ENCODE measurements at regions not wholly inside any gene's neighbourhood (a gene's known extent, or its start where the extent isn't known, plus 50 kb on each side); places are given as distances from the start of the nearest gene placed in this dataset.

DNA sequence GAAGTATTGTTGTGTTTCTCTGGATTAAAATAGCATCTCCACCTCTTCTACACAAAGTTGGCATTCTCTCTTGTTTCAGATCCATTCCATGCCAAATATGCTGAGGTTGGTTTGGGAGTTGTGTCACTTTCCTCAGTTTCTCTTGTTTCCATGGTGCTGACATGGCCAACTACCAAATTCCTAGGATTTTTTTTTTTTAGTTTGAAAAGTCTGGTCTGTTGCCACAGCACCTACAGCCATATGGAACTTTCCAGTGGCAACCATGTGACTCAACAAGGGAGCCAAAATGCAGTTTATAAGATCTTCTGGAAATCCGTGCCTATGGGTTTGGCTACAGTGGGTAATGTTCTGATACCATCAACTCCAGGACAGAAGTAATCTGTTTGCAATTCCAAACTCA, 96.0 kb upstream of the CLSTN2 start (continued):
- TF ChIP-seq, protein P1, sequence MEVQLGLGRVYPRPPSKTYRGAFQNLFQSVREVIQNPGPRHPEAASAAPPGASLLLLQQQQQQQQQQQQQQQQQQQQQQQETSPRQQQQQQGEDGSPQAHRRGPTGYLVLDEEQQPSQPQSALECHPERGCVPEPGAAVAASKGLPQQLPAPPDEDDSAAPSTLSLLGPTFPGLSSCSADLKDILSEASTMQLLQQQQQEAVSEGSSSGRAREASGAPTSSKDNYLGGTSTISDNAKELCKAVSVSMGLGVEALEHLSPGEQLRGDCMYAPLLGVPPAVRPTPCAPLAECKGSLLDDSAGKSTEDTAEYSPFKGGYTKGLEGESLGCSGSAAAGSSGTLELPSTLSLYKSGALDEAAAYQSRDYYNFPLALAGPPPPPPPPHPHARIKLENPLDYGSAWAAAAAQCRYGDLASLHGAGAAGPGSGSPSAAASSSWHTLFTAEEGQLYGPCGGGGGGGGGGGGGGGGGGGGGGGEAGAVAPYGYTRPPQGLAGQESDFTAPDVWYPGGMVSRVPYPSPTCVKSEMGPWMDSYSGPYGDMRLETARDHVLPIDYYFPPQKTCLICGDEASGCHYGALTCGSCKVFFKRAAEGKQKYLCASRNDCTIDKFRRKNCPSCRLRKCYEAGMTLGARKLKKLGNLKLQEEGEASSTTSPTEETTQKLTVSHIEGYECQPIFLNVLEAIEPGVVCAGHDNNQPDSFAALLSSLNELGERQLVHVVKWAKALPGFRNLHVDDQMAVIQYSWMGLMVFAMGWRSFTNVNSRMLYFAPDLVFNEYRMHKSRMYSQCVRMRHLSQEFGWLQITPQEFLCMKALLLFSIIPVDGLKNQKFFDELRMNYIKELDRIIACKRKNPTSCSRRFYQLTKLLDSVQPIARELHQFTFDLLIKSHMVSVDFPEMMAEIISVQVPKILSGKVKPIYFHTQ (CRISPR knock-in tag; IDR thresholded peaks at IDR 0.05) = no peak
- TF ChIP-seq, protein P2, sequence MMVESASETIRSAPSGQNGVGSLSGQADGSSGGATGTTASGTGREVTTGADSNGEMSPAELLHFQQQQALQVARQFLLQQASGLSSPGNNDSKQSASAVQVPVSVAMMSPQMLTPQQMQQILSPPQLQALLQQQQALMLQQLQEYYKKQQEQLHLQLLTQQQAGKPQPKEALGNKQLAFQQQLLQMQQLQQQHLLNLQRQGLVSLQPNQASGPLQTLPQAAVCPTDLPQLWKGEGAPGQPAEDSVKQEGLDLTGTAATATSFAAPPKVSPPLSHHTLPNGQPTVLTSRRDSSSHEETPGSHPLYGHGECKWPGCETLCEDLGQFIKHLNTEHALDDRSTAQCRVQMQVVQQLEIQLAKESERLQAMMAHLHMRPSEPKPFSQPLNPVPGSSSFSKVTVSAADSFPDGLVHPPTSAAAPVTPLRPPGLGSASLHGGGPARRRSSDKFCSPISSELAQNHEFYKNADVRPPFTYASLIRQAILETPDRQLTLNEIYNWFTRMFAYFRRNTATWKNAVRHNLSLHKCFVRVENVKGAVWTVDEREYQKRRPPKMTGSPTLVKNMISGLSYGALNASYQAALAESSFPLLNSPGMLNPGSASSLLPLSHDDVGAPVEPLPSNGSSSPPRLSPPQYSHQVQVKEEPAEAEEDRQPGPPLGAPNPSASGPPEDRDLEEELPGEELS (CRISPR knock-in tag; IDR thresholded peaks at IDR 0.05) = no peak
- no peak for TF ChIP-seq ESRRA (CRISPR knock-in tag; IDR thresholded peaks at IDR 0.05; ENCODE audit: borderline replicate concordance)

- POLR2A ChIA-PET = no interaction called here
- DNase-seq (ENCODE audit: low spot score) (no peak), ATAC-seq (peak; percentile 67)
- no peak for TF ChIP-seq NR2C2 (CRISPR knock-in tag; IDR thresholded peaks at IDR 0.05)
- no peak for TF ChIP-seq SMAD3 (CRISPR knock-in tag; IDR thresholded peaks at IDR 0.05; ENCODE audit: borderline replicate concordance)
- no peak for TF ChIP-seq ZNF232 (CRISPR knock-in tag; IDR thresholded peaks at IDR 0.05)
- TF ChIP-seq, protein P3, sequence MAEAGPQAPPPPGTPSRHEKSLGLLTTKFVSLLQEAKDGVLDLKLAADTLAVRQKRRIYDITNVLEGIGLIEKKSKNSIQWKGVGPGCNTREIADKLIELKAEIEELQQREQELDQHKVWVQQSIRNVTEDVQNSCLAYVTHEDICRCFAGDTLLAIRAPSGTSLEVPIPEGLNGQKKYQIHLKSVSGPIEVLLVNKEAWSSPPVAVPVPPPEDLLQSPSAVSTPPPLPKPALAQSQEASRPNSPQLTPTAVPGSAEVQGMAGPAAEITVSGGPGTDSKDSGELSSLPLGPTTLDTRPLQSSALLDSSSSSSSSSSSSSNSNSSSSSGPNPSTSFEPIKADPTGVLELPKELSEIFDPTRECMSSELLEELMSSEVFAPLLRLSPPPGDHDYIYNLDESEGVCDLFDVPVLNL (CRISPR knock-in tag; IDR thresholded peaks at IDR 0.05; ENCODE audit: borderline replicate concordance, low read depth) = no peak
- no peaks in the 10 kb centered on the region for H3K27me3 Mint-ChIP-seq (ENCODE audit: low read depth)
- peaks cover 19% of the 10 kb centered on the region for H3K4me1 Mint-ChIP-seq
- no peaks in the 10 kb centered on the region for H3K36me3 Mint-ChIP-seq
- CTCF ChIA-PET = no interaction called here
- H3K27ac Mint-ChIP-seq = no peak overlapping the region; the same call in 1 of the 2 replicates
- H3K4me3 Mint-ChIP-seq = no peak overlapping the region
- H3K9me3 Mint-ChIP-seq = peaks cover 6% of the 10 kb centered on the region; the same call in 1 of the 2 replicates
Observed at GRCh38 chr3:139838269-139838957, 96.6 kb upstream of the CLSTN2 start.

DNA sequence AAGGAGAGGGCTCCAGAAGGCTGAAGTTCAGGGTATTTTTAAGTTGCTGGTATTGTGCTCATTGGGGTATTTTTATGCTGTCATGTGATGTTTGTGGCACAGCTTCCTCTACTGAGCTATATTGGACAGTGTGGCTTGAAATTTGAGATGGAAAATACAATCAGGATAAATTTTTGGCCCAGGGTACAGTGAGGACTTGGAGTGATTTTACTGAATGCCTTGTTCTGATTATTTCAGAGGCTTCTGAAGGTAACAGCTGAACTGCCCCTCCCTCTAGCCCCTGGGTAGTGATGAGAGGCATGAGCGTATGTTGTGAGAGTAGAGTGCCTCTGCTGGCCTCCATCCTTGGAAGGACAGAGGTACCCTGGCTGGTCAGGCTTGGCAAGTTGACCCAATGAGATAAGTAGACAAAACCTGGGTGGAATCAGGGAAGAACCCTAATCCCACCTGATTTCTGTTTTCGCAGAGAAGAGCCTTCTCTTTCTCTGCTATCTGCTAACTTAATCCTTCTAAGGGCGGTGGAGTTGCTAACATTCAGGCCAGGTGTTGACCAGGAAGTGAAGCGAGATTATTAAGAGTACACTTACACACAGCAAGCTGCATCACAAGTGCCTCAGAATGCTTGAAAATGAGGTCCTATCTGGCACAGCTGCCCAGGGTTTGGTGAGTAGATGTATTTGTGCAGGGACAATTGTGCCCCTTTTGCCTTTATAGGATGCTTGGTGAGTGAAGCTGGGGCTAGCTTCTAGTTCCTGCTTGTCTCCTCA, 98.1 kb upstream of the CLSTN2 start:
- no peaks in the 10 kb centered on the region for H3K27me3 Mint-ChIP-seq (ENCODE audit: low read depth)
- POLR2A ChIA-PET = no interaction called here
- H3K4me1 Mint-ChIP-seq = peaks cover 19% of the 10 kb centered on the region
- no peak overlapping the region for H3K4me3 Mint-ChIP-seq
- no peaks in the 10 kb centered on the region for H3K9me3 Mint-ChIP-seq
- no peak for ATAC-seq
- H3K27ac Mint-ChIP-seq = no peak overlapping the region
- no peaks in the 10 kb centered on the region for H3K36me3 Mint-ChIP-seq
- CTCF ChIA-PET = no interaction called here
- TF ChIP-seq JUN (CRISPR knock-in tag; IDR thresholded peaks at IDR 0.05) (no peak), NFE2L1 (CRISPR knock-in tag; IDR thresholded peaks at IDR 0.05) (no peak), PRRX2 (CRISPR knock-in tag; IDR thresholded peaks at IDR 0.05) (no peak), ATF1 (CRISPR knock-in tag; IDR thresholded peaks at IDR 0.05) (no peak), USF1 (CRISPR knock-in tag; IDR thresholded peaks at IDR 0.05) (no peak), CDX4 (CRISPR knock-in tag; IDR thresholded peaks at IDR 0.05; ENCODE audit: borderline replicate concordance) (no peak), TEAD1 (CRISPR knock-in tag; IDR thresholded peaks at IDR 0.05) (no peak)
- DNase-seq (ENCODE audit: low spot score) = no peak

Measured in WTC11 (cell line).